ENCODE measurements at regions not wholly inside any gene's neighbourhood (a gene's known extent, or its start where the extent isn't known, plus 50 kb on each side); places are given as distances from the start of the nearest gene placed in this dataset.

- no peak for DNase-seq (ENCODE audit: low spot score)
- H3K36me3 ChIP-seq (ENCODE audit: control insufficient read depth in 4 of 4, insufficient read depth in 3 of 4, low read depth in 1 of 4, low read length in 3 of 4), result no peaks in the 10 kb centered on the region
- H3K4me3 ChIP-seq (ENCODE audit: low read depth in 1 of 3, low read length in 3 of 3), result no peak overlapping the region
- H3K4me1 ChIP-seq (ENCODE audit: control insufficient read depth in 4 of 4, insufficient read depth in 4 of 4, low read length in 3 of 4), result peaks cover 0 to 13% (median 5%) of the 10 kb centered on the region in 4 donors
- TF ChIP-seq FOXA1 (IDR thresholded peaks at IDR 0.05) (no peak), REST (IDR thresholded peaks at IDR 0.05) (no peak), ZBTB33 (IDR thresholded peaks at IDR 0.05) (no peak), FOXA2 (IDR thresholded peaks at IDR 0.05) (no peak), RXRA (IDR thresholded peaks at IDR 0.05) (no peak), SP1 (IDR thresholded peaks at IDR 0.05) (no peak), MAX (IDR thresholded peaks at IDR 0.05) (no peak), HNF4G (IDR thresholded peaks at IDR 0.05) (no peak), NR2F2 (IDR thresholded peaks at IDR 0.05) (no peak), RAD21 (IDR thresholded peaks at IDR 0.05) (no peak), YY1 (IDR thresholded peaks at IDR 0.05) (no peak), GABPA (IDR thresholded peaks at IDR 0.05 in 1 of 2, conservative IDR thresholded peaks at IDR 0.05 in 1 of 2) (no peak), HNF4A (conservative IDR thresholded peaks at IDR 0.05) (no peak)
- TF ChIP-seq, protein P1, sequence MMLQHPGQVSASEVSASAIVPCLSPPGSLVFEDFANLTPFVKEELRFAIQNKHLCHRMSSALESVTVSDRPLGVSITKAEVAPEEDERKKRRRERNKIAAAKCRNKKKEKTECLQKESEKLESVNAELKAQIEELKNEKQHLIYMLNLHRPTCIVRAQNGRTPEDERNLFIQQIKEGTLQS (IDR thresholded peaks at IDR 0.05), result no peak
- H3K27me3 ChIP-seq (ENCODE audit: control insufficient read depth in 4 of 4, insufficient read depth in 4 of 4, low read length in 3 of 4), result no peaks in the 10 kb centered on the region
- 89% methylated on average over 1 of the region's 1 CpG for WGBS
- no peak overlapping the region for H3K27ac ChIP-seq (ENCODE audit: low read depth in 1 of 2, low read length in 2 of 2)
- no peaks in the 10 kb centered on the region for H3K9me3 ChIP-seq (ENCODE audit: control insufficient read depth in 4 of 4, low read length in 3 of 4)
- H3K9ac ChIP-seq (ENCODE audit: low read depth in 1 of 2, low read length in 2 of 2), result no peak overlapping the region
These were observed 149.2 kb upstream of the CYLC2 start for GRCh38 chr9:102845827-102846371.

GRCh38 chr9:102844716-102845115, 150.4 kb upstream of the CYLC2 start:
- Histone ChIP-seq H3K27ac (ENCODE audit: low read depth in 1 of 2, low read length in 2 of 2) (no peak overlapping the region), H3K9ac (ENCODE audit: low read depth in 1 of 2, low read length in 2 of 2) (no peak overlapping the region), H3K4me1 (ENCODE audit: control insufficient read depth in 4 of 4, insufficient read depth in 4 of 4, low read length in 3 of 4) (peaks cover 0 to 16% (median 6%) of the 10 kb centered on the region in 4 donors), H3K36me3 (ENCODE audit: control insufficient read depth in 4 of 4, insufficient read depth in 3 of 4, low read depth in 1 of 4, low read length in 3 of 4) (no peaks in the 10 kb centered on the region), H3K4me3 (ENCODE audit: low read depth in 1 of 3, low read length in 3 of 3) (no peak overlapping the region), H3K9me3 (ENCODE audit: control insufficient read depth in 4 of 4, low read length in 3 of 4) (no peaks in the 10 kb centered on the region), H3K27me3 (ENCODE audit: control insufficient read depth in 4 of 4, insufficient read depth in 4 of 4, low read length in 3 of 4) (no peaks in the 10 kb centered on the region)
- no peak for DNase-seq (ENCODE audit: low spot score)
- TF ChIP-seq SP1 (IDR thresholded peaks at IDR 0.05), result no peak
- 90% methylated on average over 2 of the region's 2 CpGs for WGBS

Data from liver (tissue), 7 donors.